SU-DHL-6 (cell line): ENCODE measurements at regions not wholly inside any gene's neighbourhood (a gene's known extent, or its start where the extent isn't known, plus 50 kb on each side); places are given as distances from the start of the nearest gene placed in this dataset.

ENCODE experiments used
- H2AFZ ChIP-seq: fragments of 200-600 bp; sonication (generic); 2 replicates; pipeline ENCODE4 v1.6.1; 2014; ENCODE audit warnings: low read depth, mild to moderate bottlenecking, moderate library complexity, mixed read lengths, antibody characterized with exemption, low read length; ENCODE audit not compliant: severe bottlenecking
- H3F3A ChIP-seq: fragments of 200-600 bp; shearing (Covaris generic); 2 replicates; pipeline ENCODE4 v1.6.0; 2016; ENCODE audit warnings: antibody characterized with exemption, mild to moderate bottlenecking; ENCODE audit not compliant: insufficient read depth
- H3K27ac ChIP-seq: fragments of 200-600 bp; sonication (generic); 2 replicates; pipeline ENCODE4 v1.5.1; 2016; ENCODE audit warnings: low read depth, mild to moderate bottlenecking, low read length, moderate library complexity, mixed read lengths
- H3K27me3 ChIP-seq: fragments of 200-600 bp; sonication (generic), shearing (Covaris generic); 2 replicates; pipeline ENCODE4 v1.6.0; 2014; ENCODE audit warnings: mild to moderate bottlenecking, low read length
- H3K36me3 ChIP-seq: fragments of 200-600 bp; sonication (generic); 2 replicates; pipeline ENCODE4 v1.6.1; 2014; ENCODE audit warnings: mild to moderate bottlenecking, low read length, mixed read lengths
- H3K4me2 ChIP-seq: fragments of 300-600, 200-600 bp; shearing (Covaris generic), sonication (generic); 2 replicates; pipeline ENCODE4 v1.6.0; 2014; ENCODE audit warnings: low read length, low read depth, mild to moderate bottlenecking; ENCODE audit not compliant: poor library complexity, severe bottlenecking
- H3K4me3 ChIP-seq: fragments of 200-600 bp; sonication (generic); 2 replicates; pipeline ENCODE4 v1.5.1; 2014; ENCODE audit warnings: antibody characterized with exemption, low read length, mild to moderate bottlenecking, mixed read lengths; ENCODE audit not compliant: insufficient read depth, poor library complexity, severe bottlenecking
- H3K79me2 ChIP-seq: fragments of 200-600 bp; sonication (generic); 2 replicates; pipeline ENCODE4 v1.6.1; 2014; ENCODE audit warnings: mild to moderate bottlenecking, low read length, moderate library complexity; ENCODE audit not compliant: insufficient read depth
- H3K9ac ChIP-seq: fragments of 200-600 bp; sonication (generic); 2 replicates; pipeline ENCODE4 v1.7.0; 2014; ENCODE audit warnings: mild to moderate bottlenecking, low read length
- H3K9me2 ChIP-seq: fragments of 200-600 bp; sonication (generic); replicated peaks from 2 replicates; pipeline ENCODE4 v1.6.1; 2014; ENCODE audit warnings: low read length; ENCODE audit not compliant: insufficient read depth
- H3K9me3 ChIP-seq: fragments of 200-600 bp; sonication (generic); 2 replicates; pipeline ENCODE4 v1.6.1; 2014; ENCODE audit warnings: low read length, mixed read lengths; ENCODE audit not compliant: insufficient read depth
- H4K20me1 ChIP-seq: fragments of 200-600 bp; sonication (generic); 2 replicates; pipeline ENCODE4 v1.6.1; 2014; ENCODE audit warnings: low read depth, mild to moderate bottlenecking, antibody characterized with exemption, low read length, moderate library complexity, mixed read lengths
- EZH2phosphoT487 ChIP-seq: fragments of 200-600 bp; sonication (generic), shearing (Covaris generic); conservative IDR thresholded peaks from 2 replicates; pipeline ENCODE4 v1.6.1; 2018; ENCODE audit warnings: mild to moderate bottlenecking, antibody characterized with exemption, low read length, moderate library complexity, mixed read lengths
- TF ChIP-seq, protein P1 (sequence below): fragments of 200-600 bp; sonication (generic); IDR thresholded peaks from one replicate; pipeline ENCODE4 v1.5.1; 2017; ENCODE audit warnings: antibody characterized with exemption, mild to moderate bottlenecking, low read length, moderate library complexity; ENCODE audit not compliant: insufficient read depth, poor library complexity, severe bottlenecking

DNA sequence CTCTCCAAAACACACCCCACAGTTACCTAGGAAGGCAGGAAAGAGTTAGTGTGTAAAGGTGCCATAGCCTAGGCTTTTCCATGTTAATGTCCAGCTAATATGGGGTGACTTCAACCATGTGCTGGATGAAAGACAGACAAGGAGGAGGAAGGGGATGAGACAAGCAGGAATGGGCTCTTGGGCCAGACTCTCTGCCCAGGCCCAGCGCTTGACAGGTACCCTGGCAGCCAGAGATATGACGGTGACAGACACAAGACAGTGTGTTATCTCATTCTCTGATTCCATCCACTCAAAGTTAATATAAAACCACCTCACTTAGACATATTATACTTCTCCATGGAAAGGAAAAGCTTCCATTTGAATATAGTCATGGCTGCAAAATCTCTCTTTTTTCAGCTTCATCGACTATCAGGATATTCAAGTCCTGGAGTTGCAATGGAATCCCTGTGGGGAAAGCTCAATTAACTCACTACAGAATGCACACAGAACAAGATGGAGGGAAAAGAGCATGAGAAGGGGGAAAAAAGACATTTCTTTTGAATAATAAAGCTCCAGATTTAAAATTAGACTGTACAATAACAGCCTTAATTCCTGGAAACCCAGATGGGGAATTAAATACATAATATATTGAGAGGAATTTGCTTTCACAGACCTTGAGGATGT, 596.7 kb downstream of the TOX3 start:
- Histone ChIP-seq H3F3A (no peaks in the 10 kb centered on the region), H3K36me3 (no peaks in the 10 kb centered on the region), H3K79me2 (no peaks in the 10 kb centered on the region), H3K27me3 (no peaks in the 10 kb centered on the region), H3K9me3 (no peaks in the 10 kb centered on the region), H3K4me3 (no peak overlapping the region), H4K20me1 (no peaks in the 10 kb centered on the region), H2AFZ (no peak overlapping the region), H3K9me2 (no peaks in the 10 kb centered on the region), H3K9ac (no peak overlapping the region), H3K4me2 (no peak overlapping the region), H3K27ac (no peak overlapping the region)
- TF ChIP-seq, protein P1, sequence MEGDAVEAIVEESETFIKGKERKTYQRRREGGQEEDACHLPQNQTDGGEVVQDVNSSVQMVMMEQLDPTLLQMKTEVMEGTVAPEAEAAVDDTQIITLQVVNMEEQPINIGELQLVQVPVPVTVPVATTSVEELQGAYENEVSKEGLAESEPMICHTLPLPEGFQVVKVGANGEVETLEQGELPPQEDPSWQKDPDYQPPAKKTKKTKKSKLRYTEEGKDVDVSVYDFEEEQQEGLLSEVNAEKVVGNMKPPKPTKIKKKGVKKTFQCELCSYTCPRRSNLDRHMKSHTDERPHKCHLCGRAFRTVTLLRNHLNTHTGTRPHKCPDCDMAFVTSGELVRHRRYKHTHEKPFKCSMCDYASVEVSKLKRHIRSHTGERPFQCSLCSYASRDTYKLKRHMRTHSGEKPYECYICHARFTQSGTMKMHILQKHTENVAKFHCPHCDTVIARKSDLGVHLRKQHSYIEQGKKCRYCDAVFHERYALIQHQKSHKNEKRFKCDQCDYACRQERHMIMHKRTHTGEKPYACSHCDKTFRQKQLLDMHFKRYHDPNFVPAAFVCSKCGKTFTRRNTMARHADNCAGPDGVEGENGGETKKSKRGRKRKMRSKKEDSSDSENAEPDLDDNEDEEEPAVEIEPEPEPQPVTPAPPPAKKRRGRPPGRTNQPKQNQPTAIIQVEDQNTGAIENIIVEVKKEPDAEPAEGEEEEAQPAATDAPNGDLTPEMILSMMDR: no peak
- no peak for TF ChIP-seq EZH2phosphoT487

DNA sequence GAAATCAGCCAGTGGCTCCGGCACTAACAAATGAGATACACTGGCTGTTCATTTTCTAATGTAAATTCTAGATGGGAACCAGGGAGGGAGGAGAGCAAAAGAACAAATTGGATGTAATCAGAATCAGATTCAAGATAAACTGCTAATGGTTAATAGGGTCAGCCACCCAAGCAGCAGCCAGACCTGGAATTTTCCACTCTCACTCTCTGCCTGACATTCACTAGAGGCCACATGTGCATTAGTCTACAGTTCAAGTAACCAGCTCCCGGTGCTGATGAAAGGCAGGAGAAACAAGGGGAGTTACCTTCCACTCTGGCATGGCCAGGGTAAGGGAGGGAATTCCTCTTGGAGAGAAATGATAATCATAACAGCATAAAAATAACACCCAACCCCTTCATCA, 597.7 kb downstream of the TOX3 start:
- no peak overlapping the region for H3K4me2 ChIP-seq
- TF ChIP-seq EZH2phosphoT487: no peak
- TF ChIP-seq, protein P1: no peak

DNA sequence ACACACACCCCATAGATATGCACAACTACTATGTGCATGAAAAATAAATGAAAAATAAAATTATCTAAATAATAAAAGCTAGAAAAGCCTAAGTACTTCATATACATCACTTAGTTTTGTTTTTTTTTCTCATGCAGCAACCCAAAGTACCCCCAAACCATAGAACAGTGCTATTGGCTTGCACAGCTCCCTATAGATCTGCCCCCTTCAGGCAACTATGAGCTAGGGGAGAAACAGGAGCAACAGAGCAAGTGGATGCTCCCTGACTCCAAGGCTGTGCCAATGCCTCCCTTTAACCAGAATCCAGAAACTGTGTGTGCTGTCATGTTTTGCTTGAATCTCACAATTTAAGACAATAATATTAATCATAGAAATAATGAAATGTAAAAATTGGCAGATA, 605.5 kb downstream of the TOX3 start:
- Histone ChIP-seq H4K20me1 (no peaks in the 10 kb centered on the region), H3K79me2 (no peaks in the 10 kb centered on the region), H3K27me3 (no peaks in the 10 kb centered on the region), H3K9ac (no peak overlapping the region), H2AFZ (no peak overlapping the region), H3K4me2 (no peak overlapping the region), H3F3A (no peaks in the 10 kb centered on the region), H3K9me2 (no peaks in the 10 kb centered on the region), H3K4me3 (no peak overlapping the region), H3K27ac (no peak overlapping the region), H3K36me3 (no peaks in the 10 kb centered on the region), H3K9me3 (no peaks in the 10 kb centered on the region)
- TF ChIP-seq EZH2phosphoT487: no peak
- TF ChIP-seq, protein P1: no peak

More for the DNA sequence above, 597.7 kb downstream of the TOX3 start:
- no peaks in the 10 kb centered on the region for H3F3A ChIP-seq
- H3K9me3 ChIP-seq: no peaks in the 10 kb centered on the region
- H3K27me3 ChIP-seq: no peaks in the 10 kb centered on the region
- H3K9ac ChIP-seq: no peak overlapping the region
- H2AFZ ChIP-seq: no peak overlapping the region
- H3K79me2 ChIP-seq: no peaks in the 10 kb centered on the region
- no peaks in the 10 kb centered on the region for H3K36me3 ChIP-seq
- H3K9me2 ChIP-seq: no peaks in the 10 kb centered on the region
- no peak overlapping the region for H3K27ac ChIP-seq
- H4K20me1 ChIP-seq: no peaks in the 10 kb centered on the region
- no peak overlapping the region for H3K4me3 ChIP-seq
